ENCODE measurements at regions not wholly inside any gene's neighbourhood (a gene's known extent, or its start where the extent isn't known, plus 50 kb on each side); places are given as distances from the start of the nearest gene placed in this dataset.

DNA sequence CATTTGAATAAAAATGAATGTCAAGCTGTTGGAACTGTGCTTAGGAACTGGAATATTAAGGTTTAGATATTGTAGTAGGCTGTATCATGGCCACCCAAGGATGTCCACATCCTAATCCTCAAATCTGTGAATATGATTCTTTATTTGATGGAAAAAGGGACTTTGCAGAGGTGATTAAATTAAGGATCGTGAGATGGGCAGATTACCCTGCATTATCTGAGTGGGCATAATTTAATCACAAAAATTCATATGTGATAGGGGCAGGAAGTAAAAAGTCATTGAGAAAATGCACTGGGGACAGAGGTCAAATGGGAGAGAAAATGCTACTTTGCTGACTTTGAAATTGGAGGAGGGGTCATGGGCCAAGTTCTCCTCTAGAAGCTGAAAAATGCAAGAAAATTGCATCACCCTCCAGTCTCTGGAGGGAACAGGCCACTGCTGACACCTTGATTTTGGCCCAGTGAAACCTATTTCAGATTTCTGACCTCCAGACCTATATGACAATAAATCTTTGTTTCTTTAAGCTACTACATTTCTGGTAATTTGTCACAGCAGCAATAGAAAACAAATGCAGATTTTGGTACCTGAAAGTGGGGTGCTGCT lies 521.4 kb downstream of the PCDH7 start:
- TF ChIP-seq, protein P1, sequence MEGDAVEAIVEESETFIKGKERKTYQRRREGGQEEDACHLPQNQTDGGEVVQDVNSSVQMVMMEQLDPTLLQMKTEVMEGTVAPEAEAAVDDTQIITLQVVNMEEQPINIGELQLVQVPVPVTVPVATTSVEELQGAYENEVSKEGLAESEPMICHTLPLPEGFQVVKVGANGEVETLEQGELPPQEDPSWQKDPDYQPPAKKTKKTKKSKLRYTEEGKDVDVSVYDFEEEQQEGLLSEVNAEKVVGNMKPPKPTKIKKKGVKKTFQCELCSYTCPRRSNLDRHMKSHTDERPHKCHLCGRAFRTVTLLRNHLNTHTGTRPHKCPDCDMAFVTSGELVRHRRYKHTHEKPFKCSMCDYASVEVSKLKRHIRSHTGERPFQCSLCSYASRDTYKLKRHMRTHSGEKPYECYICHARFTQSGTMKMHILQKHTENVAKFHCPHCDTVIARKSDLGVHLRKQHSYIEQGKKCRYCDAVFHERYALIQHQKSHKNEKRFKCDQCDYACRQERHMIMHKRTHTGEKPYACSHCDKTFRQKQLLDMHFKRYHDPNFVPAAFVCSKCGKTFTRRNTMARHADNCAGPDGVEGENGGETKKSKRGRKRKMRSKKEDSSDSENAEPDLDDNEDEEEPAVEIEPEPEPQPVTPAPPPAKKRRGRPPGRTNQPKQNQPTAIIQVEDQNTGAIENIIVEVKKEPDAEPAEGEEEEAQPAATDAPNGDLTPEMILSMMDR (conservative IDR thresholded peaks at IDR 0.05 in 1 of 2, IDR thresholded peaks at IDR 0.05 in 1 of 2; ENCODE audit: low read depth in 1 of 2, low read length in 2 of 2), result no peak
- TF ChIP-seq EZH2 (IDR thresholded peaks at IDR 0.05; ENCODE audit: low read length, missing control alignments), result no peak

All from fibroblast of lung (primary cell).